WTC11 (cell line): ENCODE measurements at regions not wholly inside any gene's neighbourhood (a gene's known extent, or its start where the extent isn't known, plus 50 kb on each side); places are given as distances from the start of the nearest gene placed in this dataset.

ENCODE experiments used
- ATAC-seq: fragments of 200-7000 bp; cut with Tn5 transposase; 2 replicates; pipeline ENCODE4 v1.10.0; 2021; ENCODE audit warnings: mild to moderate bottlenecking, moderate library complexity
- CTCF ChIA-PET: fragments of 300-600 bp; sonication (Branson Sonifier 250); formaldehyde crosslinking; loops from one replicate; lab custom pipeline; 2021; ENCODE audit warnings: antibody characterized with exemption; lab: Charles Lee
- POLR2A ChIA-PET: fragments of 350-600 bp; sonication (Branson Sonifier 250); formaldehyde crosslinking; loops from one replicate; lab custom pipeline; 2021; ENCODE audit warnings: antibody characterized with exemption; lab: Charles Lee
- DNase-seq: peaks from one replicate; pipeline ENCODE4 v3.0.0; 2021; ENCODE audit warnings: low spot score
- H3K27ac Mint-ChIP-seq: 2 replicates; pipeline ENCODE4 v1.8.0; 2021; ENCODE audit warnings: mixed read lengths
- H3K27me3 Mint-ChIP-seq: 2 replicates; pipeline ENCODE4 v1.8.0; 2021; ENCODE audit warnings: low read depth, mild to moderate bottlenecking, moderate library complexity, mixed read lengths
- H3K36me3 Mint-ChIP-seq: 2 replicates; pipeline ENCODE4 v1.8.0; 2021; ENCODE audit warnings: mixed read lengths
- H3K4me1 Mint-ChIP-seq: 2 replicates; pipeline ENCODE4 v1.8.0; 2022; ENCODE audit warnings: mixed read lengths
- H3K4me3 Mint-ChIP-seq: 2 replicates; pipeline ENCODE4 v1.8.0; 2021; ENCODE audit warnings: mild to moderate bottlenecking, moderate library complexity, mixed read lengths
- H3K9me3 Mint-ChIP-seq: 2 replicates; pipeline ENCODE4 v1.8.0; 2021; ENCODE audit warnings: mixed read lengths
- CBFB ChIP-seq: sonication (generic); formaldehyde crosslinking; IDR thresholded peaks from 2 replicates; pipeline ENCODE4 v1.8.1; 2022; ENCODE audit warnings: mild to moderate bottlenecking, low read depth, missing genetic modification reagents
- CREM ChIP-seq: sonication (generic); formaldehyde crosslinking; IDR thresholded peaks from 2 replicates; pipeline ENCODE4 v1.8.1; 2022; ENCODE audit warnings: mild to moderate bottlenecking, missing genetic modification reagents, moderate library complexity
- ETV6 ChIP-seq: sonication (generic); formaldehyde crosslinking; IDR thresholded peaks from 2 replicates; pipeline ENCODE4 v1.8.1; 2022; ENCODE audit warnings: mild to moderate bottlenecking, missing genetic modification reagents
- FOXJ3 ChIP-seq: sonication (generic); formaldehyde crosslinking; IDR thresholded peaks from 2 replicates; pipeline ENCODE4 v1.9.0; 2021; ENCODE audit warnings: missing genetic modification reagents, mild to moderate bottlenecking, borderline replicate concordance
- JAZF1 ChIP-seq: fragments of 250-450 bp; sonication (Bioruptor Pico); IDR thresholded peaks from 2 replicates; pipeline ENCODE4 v1.9.0; 2021; ENCODE audit warnings: moderate library complexity, mild to moderate bottlenecking, inconsistent platforms
- KAT7 ChIP-seq: sonication (generic); formaldehyde crosslinking; IDR thresholded peaks from 2 replicates; pipeline ENCODE4 v1.8.1; 2023; ENCODE audit warnings: missing genetic modification reagents, mild to moderate bottlenecking, borderline replicate concordance
- MYBL2 ChIP-seq: sonication (generic); formaldehyde crosslinking; IDR thresholded peaks from 2 replicates; pipeline ENCODE4 v1.8.1; 2023; ENCODE audit warnings: mild to moderate bottlenecking, moderate library complexity, missing genetic modification reagents
- NR1H2 ChIP-seq: sonication (generic); formaldehyde crosslinking; IDR thresholded peaks from 2 replicates; pipeline ENCODE4 v1.9.0; 2021; ENCODE audit warnings: mild to moderate bottlenecking, moderate library complexity, missing genetic modification reagents
- NR2C2 ChIP-seq: sonication (generic); formaldehyde crosslinking; IDR thresholded peaks from 2 replicates; pipeline ENCODE4 v1.8.0; 2022; ENCODE audit warnings: mild to moderate bottlenecking, missing genetic modification reagents
- NR3C1 ChIP-seq: sonication (generic); formaldehyde crosslinking; conservative IDR thresholded peaks from 2 replicates; pipeline ENCODE4 v1.8.1; 2023; ENCODE audit warnings: low read depth, mild to moderate bottlenecking, missing genetic modification reagents
- SMAD3 ChIP-seq: sonication (generic); formaldehyde crosslinking; IDR thresholded peaks from 2 replicates; pipeline ENCODE4 v1.8.0; 2022; ENCODE audit warnings: missing genetic modification reagents, mild to moderate bottlenecking, borderline replicate concordance
- ZNF396 ChIP-seq: fragments of 250-450 bp; sonication (Bioruptor Pico); IDR thresholded peaks from 2 replicates; pipeline ENCODE4 v1.8.0; 2021; ENCODE audit warnings: mild to moderate bottlenecking, moderate library complexity, borderline replicate concordance
- TF ChIP-seq, protein P1 (sequence below): fragments of 250-450 bp; sonication (Bioruptor Pico); IDR thresholded peaks from 2 replicates; pipeline ENCODE4 v1.8.0; 2021; ENCODE audit warnings: mild to moderate bottlenecking
- TF ChIP-seq, protein P2 (sequence below): sonication (generic); formaldehyde crosslinking; IDR thresholded peaks from 2 replicates; pipeline ENCODE4 v1.8.1; 2023; ENCODE audit warnings: mild to moderate bottlenecking, missing genetic modification reagents, moderate library complexity
- TF ChIP-seq, protein P3 (sequence below): sonication (generic); formaldehyde crosslinking; IDR thresholded peaks from 2 replicates; pipeline ENCODE4 v1.8.1; 2023; ENCODE audit warnings: mild to moderate bottlenecking, missing genetic modification reagents, borderline replicate concordance
- TF ChIP-seq, protein P4 (sequence below): sonication (generic); formaldehyde crosslinking; IDR thresholded peaks from 2 replicates; pipeline ENCODE4 v1.8.1; 2022; ENCODE audit warnings: mild to moderate bottlenecking, moderate library complexity, missing genetic modification reagents

DNA sequence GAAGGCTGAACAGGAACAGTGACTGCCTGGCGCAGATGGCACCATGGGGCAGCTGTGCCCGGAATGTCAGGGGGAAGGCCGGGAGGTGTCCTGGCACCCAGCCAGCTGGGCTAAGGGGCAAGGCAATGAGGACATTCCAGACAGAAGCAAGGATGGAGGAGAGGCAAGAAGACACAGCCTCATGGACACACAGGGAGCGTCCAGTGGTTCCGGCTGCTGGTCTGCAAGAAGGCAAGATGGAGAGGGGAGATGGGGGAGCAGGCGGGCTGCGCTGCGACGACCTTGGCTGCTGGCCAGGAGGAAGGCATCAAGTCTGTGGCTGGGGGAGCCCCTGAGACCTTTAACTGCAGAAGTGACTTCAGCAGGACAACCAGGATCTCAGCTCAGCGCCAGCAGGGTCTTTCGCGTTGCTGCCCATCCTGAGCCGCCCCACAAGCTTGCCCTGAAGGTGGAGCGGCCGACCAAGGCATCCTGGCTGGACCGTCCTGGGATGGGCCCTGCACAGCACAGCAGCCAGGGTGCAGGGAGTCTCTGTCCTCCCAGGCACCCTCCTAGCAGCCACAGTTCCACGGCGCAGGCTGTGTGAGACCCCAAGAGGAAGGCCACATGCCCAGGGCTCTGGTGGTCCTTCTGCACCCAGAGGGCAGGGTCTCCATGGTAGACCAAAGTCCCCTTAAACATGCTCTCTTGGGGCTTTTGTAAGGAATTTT lies 531.7 kb downstream of the BRD1 start (continued):
- no peak for TF ChIP-seq SMAD3 (CRISPR knock-in tag)
- TF ChIP-seq, all 79 proteins: peak for 0

DNA sequence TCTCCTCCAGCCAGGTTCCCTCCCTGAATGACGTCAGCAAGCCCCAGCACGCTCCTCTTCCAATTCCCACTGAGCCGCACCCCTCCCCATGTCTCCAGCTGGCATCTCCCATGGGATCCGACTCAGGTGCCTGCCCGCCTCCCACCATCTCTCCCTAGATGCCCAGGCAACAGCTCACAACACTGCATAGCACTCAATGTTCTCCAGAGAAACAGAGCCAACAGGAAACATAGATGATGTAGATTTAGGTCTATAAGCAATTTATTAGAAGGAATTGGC lies 532.3 kb downstream of the BRD1 start:
- peaks cover 13% of the 10 kb centered on the region for H3K36me3 Mint-ChIP-seq
- TF ChIP-seq CBFB (CRISPR knock-in tag) (no peak), CREM (CRISPR knock-in tag) (no peak), KAT7 (CRISPR knock-in tag) (no peak), ETV6 (CRISPR knock-in tag) (no peak), NR1H2 (CRISPR knock-in tag) (no peak), FOXJ3 (no peak), NR3C1 (CRISPR knock-in tag) (no peak), MYBL2 (CRISPR knock-in tag) (no peak), JAZF1 (CRISPR knock-in tag) (no peak), ZNF396 (CRISPR knock-in tag) (no peak), NR2C2 (CRISPR knock-in tag) (no peak)
- TF ChIP-seq, protein P1, sequence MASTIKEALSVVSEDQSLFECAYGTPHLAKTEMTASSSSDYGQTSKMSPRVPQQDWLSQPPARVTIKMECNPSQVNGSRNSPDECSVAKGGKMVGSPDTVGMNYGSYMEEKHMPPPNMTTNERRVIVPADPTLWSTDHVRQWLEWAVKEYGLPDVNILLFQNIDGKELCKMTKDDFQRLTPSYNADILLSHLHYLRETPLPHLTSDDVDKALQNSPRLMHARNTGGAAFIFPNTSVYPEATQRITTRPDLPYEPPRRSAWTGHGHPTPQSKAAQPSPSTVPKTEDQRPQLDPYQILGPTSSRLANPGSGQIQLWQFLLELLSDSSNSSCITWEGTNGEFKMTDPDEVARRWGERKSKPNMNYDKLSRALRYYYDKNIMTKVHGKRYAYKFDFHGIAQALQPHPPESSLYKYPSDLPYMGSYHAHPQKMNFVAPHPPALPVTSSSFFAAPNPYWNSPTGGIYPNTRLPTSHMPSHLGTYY (CRISPR knock-in tag) = no peak
- TF ChIP-seq, protein P2, sequence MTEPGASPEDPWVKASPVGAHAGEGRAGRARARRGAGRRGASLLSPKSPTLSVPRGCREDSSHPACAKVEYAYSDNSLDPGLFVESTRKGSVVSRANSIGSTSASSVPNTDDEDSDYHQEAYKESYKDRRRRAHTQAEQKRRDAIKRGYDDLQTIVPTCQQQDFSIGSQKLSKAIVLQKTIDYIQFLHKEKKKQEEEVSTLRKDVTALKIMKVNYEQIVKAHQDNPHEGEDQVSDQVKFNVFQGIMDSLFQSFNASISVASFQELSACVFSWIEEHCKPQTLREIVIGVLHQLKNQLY (CRISPR knock-in tag) = no peak
- TF ChIP-seq, protein P3, sequence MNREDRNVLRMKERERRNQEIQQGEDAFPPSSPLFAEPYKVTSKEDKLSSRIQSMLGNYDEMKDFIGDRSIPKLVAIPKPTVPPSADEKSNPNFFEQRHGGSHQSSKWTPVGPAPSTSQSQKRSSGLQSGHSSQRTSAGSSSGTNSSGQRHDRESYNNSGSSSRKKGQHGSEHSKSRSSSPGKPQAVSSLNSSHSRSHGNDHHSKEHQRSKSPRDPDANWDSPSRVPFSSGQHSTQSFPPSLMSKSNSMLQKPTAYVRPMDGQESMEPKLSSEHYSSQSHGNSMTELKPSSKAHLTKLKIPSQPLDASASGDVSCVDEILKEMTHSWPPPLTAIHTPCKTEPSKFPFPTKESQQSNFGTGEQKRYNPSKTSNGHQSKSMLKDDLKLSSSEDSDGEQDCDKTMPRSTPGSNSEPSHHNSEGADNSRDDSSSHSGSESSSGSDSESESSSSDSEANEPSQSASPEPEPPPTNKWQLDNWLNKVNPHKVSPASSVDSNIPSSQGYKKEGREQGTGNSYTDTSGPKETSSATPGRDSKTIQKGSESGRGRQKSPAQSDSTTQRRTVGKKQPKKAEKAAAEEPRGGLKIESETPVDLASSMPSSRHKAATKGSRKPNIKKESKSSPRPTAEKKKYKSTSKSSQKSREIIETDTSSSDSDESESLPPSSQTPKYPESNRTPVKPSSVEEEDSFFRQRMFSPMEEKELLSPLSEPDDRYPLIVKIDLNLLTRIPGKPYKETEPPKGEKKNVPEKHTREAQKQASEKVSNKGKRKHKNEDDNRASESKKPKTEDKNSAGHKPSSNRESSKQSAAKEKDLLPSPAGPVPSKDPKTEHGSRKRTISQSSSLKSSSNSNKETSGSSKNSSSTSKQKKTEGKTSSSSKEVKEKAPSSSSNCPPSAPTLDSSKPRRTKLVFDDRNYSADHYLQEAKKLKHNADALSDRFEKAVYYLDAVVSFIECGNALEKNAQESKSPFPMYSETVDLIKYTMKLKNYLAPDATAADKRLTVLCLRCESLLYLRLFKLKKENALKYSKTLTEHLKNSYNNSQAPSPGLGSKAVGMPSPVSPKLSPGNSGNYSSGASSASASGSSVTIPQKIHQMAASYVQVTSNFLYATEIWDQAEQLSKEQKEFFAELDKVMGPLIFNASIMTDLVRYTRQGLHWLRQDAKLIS (CRISPR knock-in tag) = no peak
- TF ChIP-seq, protein P4, sequence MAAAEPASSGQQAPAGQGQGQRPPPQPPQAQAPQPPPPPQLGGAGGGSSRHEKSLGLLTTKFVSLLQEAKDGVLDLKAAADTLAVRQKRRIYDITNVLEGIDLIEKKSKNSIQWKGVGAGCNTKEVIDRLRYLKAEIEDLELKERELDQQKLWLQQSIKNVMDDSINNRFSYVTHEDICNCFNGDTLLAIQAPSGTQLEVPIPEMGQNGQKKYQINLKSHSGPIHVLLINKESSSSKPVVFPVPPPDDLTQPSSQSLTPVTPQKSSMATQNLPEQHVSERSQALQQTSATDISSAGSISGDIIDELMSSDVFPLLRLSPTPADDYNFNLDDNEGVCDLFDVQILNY (CRISPR knock-in tag) = no peak
- POLR2A ChIA-PET = no interaction called here
- ATAC-seq (no peak), DNase-seq (no peak)
- CTCF ChIA-PET = interaction anchor here (3.2 to 5.4 kb wide), 2 partner anchors 10 to 249 kb away, joined by 17 to 30 read pairs; no protein-coding TSS in a partner anchor
- no peak overlapping the region for H3K4me3 Mint-ChIP-seq
- H3K4me1 Mint-ChIP-seq = peaks cover 17% of the 10 kb centered on the region
- H3K27ac Mint-ChIP-seq = no peak overlapping the region
- H3K9me3 Mint-ChIP-seq = peaks cover 14% of the 10 kb centered on the region
- H3K27me3 Mint-ChIP-seq = peaks cover 13% of the 10 kb centered on the region
